GM18517 (cell line): ENCODE measurements at regions not wholly inside any gene's neighbourhood (a gene's known extent, or its start where the extent isn't known, plus 50 kb on each side); places are given as distances from the start of the nearest gene placed in this dataset.
A peak's percentile ranks its signal among the peaks of the same experiment; 100 is the strongest.

ENCODE experiments used
- ATAC-seq: cut with Tn5 transposase; IDR thresholded peaks from one replicate; pipeline ENCODE4 v1.9.1; 2021; ENCODE audit warnings: mild to moderate bottlenecking, moderate library complexity; ENCODE audit not compliant: unreplicated experiment

DNA sequence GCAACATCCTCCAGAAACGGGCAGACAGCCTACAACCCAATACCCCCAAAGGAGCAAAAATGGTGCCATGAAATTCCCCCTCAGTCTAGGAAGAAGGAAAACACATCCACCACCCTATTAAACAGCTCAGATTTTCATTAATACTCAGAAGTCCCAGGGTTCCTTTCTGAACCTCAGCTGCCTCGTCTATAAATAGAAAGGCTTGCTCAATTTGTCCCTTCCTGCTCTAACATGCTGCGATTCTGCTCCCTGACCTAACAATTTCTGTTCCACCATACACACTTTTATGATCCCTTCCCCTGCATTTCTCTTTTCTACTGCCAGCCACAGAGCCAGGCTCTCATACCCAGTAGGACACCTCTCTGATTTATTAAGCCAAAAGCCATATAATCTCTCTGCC lies 68.1 kb downstream of the MTERF1 start:
- no peak for ATAC-seq

DNA sequence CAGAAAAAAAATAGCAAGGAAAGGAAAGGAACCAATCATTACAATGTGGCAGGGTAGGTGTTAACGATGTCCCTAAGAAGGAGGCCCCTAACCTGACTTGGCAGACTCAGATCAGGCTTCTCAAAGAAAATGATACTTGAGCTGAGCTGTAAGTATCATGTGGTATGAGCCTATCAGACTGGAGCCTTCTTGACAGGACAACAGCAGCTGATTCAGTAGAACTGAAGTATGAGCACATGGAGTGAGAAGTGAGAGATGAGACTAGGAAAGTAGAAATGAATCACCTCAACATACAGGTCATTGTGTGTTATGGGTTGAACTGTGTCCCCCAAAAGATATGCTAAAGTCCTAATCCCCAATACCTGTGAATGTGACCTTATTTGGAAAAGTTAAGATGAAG lies 66.3 kb downstream of the MTERF1 start:
- ATAC-seq: peak; percentile 53
